ENCODE measurements at regions not wholly inside any gene's neighbourhood (a gene's known extent, or its start where the extent isn't known, plus 50 kb on each side); places are given as distances from the start of the nearest gene placed in this dataset.
A peak's percentile ranks its signal among the peaks of the same experiment; 100 is the strongest.

- DNase-seq (no peak), ATAC-seq (ENCODE audit: low read depth in 2 of 2) (peak; percentile 19 to 26)
- H3K4me3 Mint-ChIP-seq, result peak overlapping the region; percentile 77 to 89 (median 84)
- peak overlapping the region in 4 of 6 donors; percentile 11 to 76 (median 38) for H3K27ac Mint-ChIP-seq
- H3K27me3 Mint-ChIP-seq, result peaks cover 7 to 30% (median 15%) of the 10 kb centered on the region in 3 donors
- no peaks in the 10 kb centered on the region for H3K9me3 Mint-ChIP-seq
- H3K4me1 Mint-ChIP-seq, result peaks cover 26 to 44% (median 33%) of the 10 kb centered on the region in 3 donors
- no peaks in the 10 kb centered on the region for H3K36me3 Mint-ChIP-seq
Measured at GRCh38 chr17:68197997-68198930, 49.6 kb upstream of the AMZ2 start.

All from naive B cell (primary cell).